Left ventricle myocardium inferior (tissue), 1 donor: ENCODE measurements at regions not wholly inside any gene's neighbourhood (a gene's known extent, or its start where the extent isn't known, plus 50 kb on each side); places are given as distances from the start of the nearest gene placed in this dataset.

Experiments used
- DNase-seq: peaks from one replicate; pipeline ENCODE4 v3.0.0-alpha.2; 2020
- H3K27ac ChIP-seq: fragments of 200-600 bp; replicated peaks from 2 replicates; pipeline ENCODE4 v1.8.0; 2021
- H3K27me3 ChIP-seq: fragments of 200-600 bp; 2 replicates; pipeline ENCODE4 v1.8.0; 2021; ENCODE audit warnings: low read depth
- H3K36me3 ChIP-seq: fragments of 200-600 bp; 2 replicates; pipeline ENCODE4 v1.8.0; 2021
- H3K4me1 ChIP-seq: fragments of 200-600 bp; 2 replicates; pipeline ENCODE4 v1.8.0; 2021
- H3K4me3 ChIP-seq: fragments of 200-600 bp; 2 replicates; pipeline ENCODE4 v1.8.0; 2021; ENCODE audit warnings: mild to moderate bottlenecking, moderate library complexity
- H3K9me3 ChIP-seq: fragments of 200-600 bp; replicated peaks from 2 replicates; pipeline ENCODE4 v1.8.0; 2021
- CTCF ChIP-seq: fragments of 200-600 bp; IDR thresholded peaks from 2 replicates; pipeline ENCODE4 v1.8.0; 2021; ENCODE audit warnings: antibody characterized with exemption, mild to moderate bottlenecking, borderline replicate concordance
- intact Hi-C: fragments of 100-400 bp; cut with micrococcal nuclease; formaldehyde crosslinking; loops from one replicate; pipeline ENCODE4 v1.11.0; 2022
- donor health status: DM: no; HTN: yes; CAD: no; lungs with severe emphysema.

DNA sequence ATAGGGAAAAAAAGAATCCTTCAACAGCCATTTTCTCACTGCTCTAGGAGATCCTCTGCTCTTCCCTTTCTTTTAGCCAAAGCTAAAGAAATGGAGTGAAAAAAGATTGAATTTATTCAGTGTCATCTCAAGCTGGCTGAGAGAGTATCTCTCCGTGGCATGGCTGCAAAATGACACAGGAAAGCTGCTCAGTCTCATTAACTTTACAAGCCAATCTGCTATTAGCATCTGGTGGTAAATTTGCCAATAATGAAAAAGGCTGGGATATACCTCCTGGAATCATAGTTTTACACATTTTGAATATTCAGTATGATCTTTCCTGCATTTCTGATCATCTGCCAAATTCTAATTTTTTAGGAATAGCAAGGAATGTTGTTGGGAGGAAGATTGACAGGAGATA lies 176.8 kb upstream of the CHRM3 start:
- Histone ChIP-seq H3K9me3 (no peaks in the 10 kb centered on the region), H3K27me3 (no peaks in the 10 kb centered on the region), H3K4me1 (no peaks in the 10 kb centered on the region), H3K4me3 (no peak overlapping the region), H3K36me3 (no peaks in the 10 kb centered on the region), H3K27ac (no peak overlapping the region)
- intact Hi-C loops = no loop called here
- no peak for TF ChIP-seq CTCF
- no peak for DNase-seq

GRCh38 chr1:239204401-239204800 lies 182.0 kb upstream of the CHRM3 start:
- H3K27me3 ChIP-seq = no peaks in the 10 kb centered on the region
- no peaks in the 10 kb centered on the region for H3K9me3 ChIP-seq
- no peaks in the 10 kb centered on the region for H3K36me3 ChIP-seq
- no peak for DNase-seq
- no peak overlapping the region for H3K27ac ChIP-seq
- intact Hi-C loops = no loop called here
- no peak for TF ChIP-seq CTCF
- H3K4me1 ChIP-seq = no peaks in the 10 kb centered on the region
- no peak overlapping the region for H3K4me3 ChIP-seq

DNA sequence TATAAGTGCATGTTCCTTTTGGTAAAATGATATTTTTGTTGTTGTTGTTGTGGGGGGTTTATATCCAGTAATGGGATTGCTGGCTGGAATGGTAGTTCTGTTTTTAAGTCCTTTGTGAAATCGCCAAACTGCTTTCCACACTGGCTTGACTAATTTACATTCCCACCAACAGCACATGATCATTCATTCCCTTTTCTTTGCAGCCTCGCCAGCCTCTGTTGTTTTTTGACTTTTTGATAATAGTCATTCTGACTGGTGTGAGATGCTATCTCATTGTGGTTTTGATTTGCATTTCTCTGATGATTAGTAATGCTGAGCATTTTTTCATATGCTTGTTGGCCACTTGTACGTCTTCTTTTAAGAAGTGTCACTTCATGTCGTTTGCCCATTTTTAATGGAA lies 188.5 kb upstream of the CHRM3 start:
- H3K4me3 ChIP-seq = no peak overlapping the region
- no peaks in the 10 kb centered on the region for H3K36me3 ChIP-seq
- DNase-seq = no peak
- no peak for TF ChIP-seq CTCF
- H3K4me1 ChIP-seq = no peaks in the 10 kb centered on the region
- intact Hi-C loops = no loop called here
- H3K27ac ChIP-seq = no peak overlapping the region
- peaks cover 17% of the 10 kb centered on the region for H3K9me3 ChIP-seq
- no peaks in the 10 kb centered on the region for H3K27me3 ChIP-seq

DNA sequence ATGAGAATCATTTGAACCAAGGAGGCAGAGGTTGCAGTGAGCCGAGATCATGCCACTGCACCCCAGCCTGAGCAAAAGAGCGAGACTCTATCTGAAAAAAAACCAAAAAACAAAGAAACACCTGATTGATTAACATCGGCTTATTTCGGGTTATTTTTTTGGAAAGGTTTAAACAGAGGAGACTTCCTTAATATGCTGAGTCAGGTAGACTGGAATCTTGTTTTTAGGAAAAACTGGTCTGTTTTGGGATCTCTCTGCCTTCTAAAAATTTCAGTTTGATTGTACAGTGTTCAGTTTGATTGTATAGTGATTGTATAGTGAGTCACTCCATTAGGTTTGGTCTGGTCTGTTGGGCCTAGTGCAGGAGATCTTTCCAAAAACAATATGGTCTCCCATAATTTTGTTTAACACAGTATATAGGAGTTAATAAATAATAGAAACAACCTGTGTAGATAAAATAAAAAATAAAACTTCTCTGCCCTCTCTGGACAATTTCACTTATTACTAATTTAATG lies 196.3 kb upstream of the CHRM3 start:
- Histone ChIP-seq H3K9me3 (peaks cover 8% of the 10 kb centered on the region), H3K36me3 (no peaks in the 10 kb centered on the region), H3K27ac (no peak overlapping the region), H3K4me3 (no peak overlapping the region), H3K27me3 (no peaks in the 10 kb centered on the region), H3K4me1 (no peaks in the 10 kb centered on the region)
- no peak for DNase-seq
- intact Hi-C loops = no loop called here
- TF ChIP-seq CTCF = no peak

DNA sequence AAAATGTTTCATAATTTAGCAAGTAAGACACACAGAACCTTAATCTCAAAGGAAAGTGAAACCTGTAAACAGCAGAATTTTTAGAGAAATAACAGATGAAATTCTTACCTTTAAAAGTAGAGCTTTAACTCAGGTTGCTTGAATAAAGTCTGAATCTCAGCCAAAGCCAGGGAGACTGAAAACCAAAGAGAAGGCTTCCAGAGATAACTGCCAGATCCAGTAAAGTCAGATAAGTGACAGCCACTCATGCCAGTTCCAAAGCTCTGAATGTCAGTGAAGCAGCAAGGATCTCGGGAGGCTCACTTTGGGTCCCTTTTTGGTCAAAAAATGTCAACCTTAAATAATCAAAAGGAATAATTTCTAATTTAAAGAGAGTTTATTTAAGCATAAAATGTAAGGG lies 199.9 kb upstream of the CHRM3 start:
- Histone ChIP-seq H3K36me3 (no peaks in the 10 kb centered on the region), H3K4me3 (no peak overlapping the region), H3K27me3 (no peaks in the 10 kb centered on the region), H3K9me3 (no peaks in the 10 kb centered on the region), H3K27ac (no peak overlapping the region), H3K4me1 (no peaks in the 10 kb centered on the region)
- TF ChIP-seq CTCF = no peak
- no peak for DNase-seq
- intact Hi-C loops = no loop called here

DNA sequence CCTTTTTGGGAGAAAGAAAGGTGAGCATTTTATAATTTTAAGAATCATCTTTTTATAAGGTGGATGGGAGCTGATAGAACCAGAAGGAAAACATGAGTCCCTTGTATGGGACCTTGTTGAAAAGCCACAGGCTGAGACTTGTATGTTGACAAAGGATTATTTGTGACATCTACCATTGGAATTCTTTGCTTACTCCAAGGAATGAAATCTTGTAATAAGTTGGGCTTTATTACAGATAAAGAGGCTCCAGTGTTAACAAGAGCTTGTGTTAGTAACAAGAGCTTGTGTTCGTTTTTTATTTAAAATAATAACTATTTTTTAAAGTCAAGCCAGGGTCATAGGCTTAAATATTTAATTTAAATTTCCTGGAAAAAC lies 201.1 kb upstream of the CHRM3 start:
- TF ChIP-seq CTCF = no peak

More for the DNA sequence above, 201.1 kb upstream of the CHRM3 start:
- no peak for DNase-seq
- intact Hi-C loops = no loop called here
- H3K36me3 ChIP-seq = no peaks in the 10 kb centered on the region
- H3K27me3 ChIP-seq = no peaks in the 10 kb centered on the region
- H3K9me3 ChIP-seq = no peaks in the 10 kb centered on the region
- no peak overlapping the region for H3K27ac ChIP-seq
- no peaks in the 10 kb centered on the region for H3K4me1 ChIP-seq
- no peak overlapping the region for H3K4me3 ChIP-seq
